ENCODE measurements at regions not wholly inside any gene's neighbourhood (a gene's known extent, or its start where the extent isn't known, plus 50 kb on each side); places are given as distances from the start of the nearest gene placed in this dataset.

GRCh38 chr15:47862402-47862801 lies 145.1 kb downstream of the SEMA6D start:
- intact Hi-C loops (cut with micrococcal nuclease), result no loop called here
- Mint-ChIP-seq H3K9me3 (peaks cover 1 to 13% (median 4%) of the 10 kb centered on the region in 7 donors), H3K27ac (no peak overlapping the region), H3K4me1 (no peaks in the 10 kb centered on the region), H3K36me3 (no peaks in the 10 kb centered on the region), H3K4me3 (no peak overlapping the region), H3K27me3 (ENCODE audit: low read depth in 3 of 3) (peaks cover 2 to 6% (median 5%) of the 10 kb centered on the region in 3 donors)
- Histone ChIP-seq H3K36me3 (replicated peaks in 1 of 2; ENCODE audit: control insufficient read depth in 1 of 2, insufficient read depth in 2 of 2, low read length in 2 of 2) (no peaks in the 10 kb centered on the region), H3K4me2 (replicated peaks; ENCODE audit: extremely low read depth, low read length, poor library complexity, severe bottlenecking) (no peak overlapping the region), H4K20me1 (ENCODE audit: insufficient read depth, low read length) (no peaks in the 10 kb centered on the region), H3K27ac (ENCODE audit: low read depth in 1 of 2, low read length in 2 of 2) (no peak overlapping the region), H3K9me3 (replicated peaks in 1 of 2; ENCODE audit: control insufficient read depth in 1 of 2, insufficient read depth in 1 of 2, low read length in 2 of 2) (peaks cover 0 to 5% of the 10 kb centered on the region in 2 donors), H3K4me3 (replicated peaks in 1 of 3; ENCODE audit: low read depth in 2 of 3, low read length in 3 of 3) (no peak overlapping the region), H2AFZ (ENCODE audit: insufficient read depth, low read depth, low read length, poor library complexity, severe bottlenecking) (no peak overlapping the region), H3K27me3 (ENCODE audit: control insufficient read depth in 2 of 2, insufficient read depth in 2 of 2, low read length in 2 of 2) (no peaks in the 10 kb centered on the region), H3K79me2 (ENCODE audit: insufficient read depth, low read length) (no peaks in the 10 kb centered on the region), H3K4me1 (ENCODE audit: control insufficient read depth in 1 of 2, insufficient read depth in 2 of 2, low read length in 2 of 2) (no peaks in the 10 kb centered on the region), H3K9ac (ENCODE audit: insufficient read depth, low read length, poor library complexity, severe bottlenecking) (no peak overlapping the region)
- TF ChIP-seq CTCF (IDR thresholded peaks at IDR 0.05), result no peak
- 83% methylated on average over 2 of the region's 3 CpGs for WGBS (ENCODE audit: insufficient coverage)
- DNase-seq, result no peak

- Mint-ChIP-seq H3K4me3 (no peak overlapping the region), H3K27ac (no peak overlapping the region), H3K27me3 (ENCODE audit: low read depth in 3 of 3) (peaks cover 0 to 3% (median 1%) of the 10 kb centered on the region in 3 donors), H3K36me3 (no peaks in the 10 kb centered on the region), H3K9me3 (peaks cover 4 to 22% (median 4%) of the 10 kb centered on the region in 7 donors), H3K4me1 (no peaks in the 10 kb centered on the region)
- no CpG with 5 or more reads among the region's 1 CpG for WGBS (ENCODE audit: insufficient coverage)
- Histone ChIP-seq H2AFZ (ENCODE audit: insufficient read depth, low read depth, low read length, poor library complexity, severe bottlenecking) (no peak overlapping the region), H3K4me1 (ENCODE audit: control insufficient read depth in 1 of 2, insufficient read depth in 2 of 2, low read length in 2 of 2) (no peaks in the 10 kb centered on the region), H3K79me2 (ENCODE audit: insufficient read depth, low read length) (no peaks in the 10 kb centered on the region), H3K4me3 (replicated peaks in 1 of 3; ENCODE audit: low read depth in 2 of 3, low read length in 3 of 3) (no peak overlapping the region), H3K9me3 (replicated peaks in 1 of 2; ENCODE audit: control insufficient read depth in 1 of 2, insufficient read depth in 1 of 2, low read length in 2 of 2) (peaks cover 0 to 5% of the 10 kb centered on the region in 2 donors), H3K27ac (ENCODE audit: low read depth in 1 of 2, low read length in 2 of 2) (no peak overlapping the region), H3K9ac (ENCODE audit: insufficient read depth, low read length, poor library complexity, severe bottlenecking) (no peak overlapping the region), H4K20me1 (ENCODE audit: insufficient read depth, low read length) (no peaks in the 10 kb centered on the region), H3K36me3 (replicated peaks in 1 of 2; ENCODE audit: control insufficient read depth in 1 of 2, insufficient read depth in 2 of 2, low read length in 2 of 2) (no peaks in the 10 kb centered on the region), H3K27me3 (ENCODE audit: control insufficient read depth in 2 of 2, insufficient read depth in 2 of 2, low read length in 2 of 2) (no peaks in the 10 kb centered on the region), H3K4me2 (replicated peaks; ENCODE audit: extremely low read depth, low read length, poor library complexity, severe bottlenecking) (no peak overlapping the region)
- DNase-seq, result no peak
- no peak for TF ChIP-seq CTCF (IDR thresholded peaks at IDR 0.05)
- intact Hi-C loops (cut with micrococcal nuclease), result no loop called here
These were observed 149.1 kb downstream of the SEMA6D start for GRCh38 chr15:47866446-47866845.

Measured in CD14-positive monocyte (primary cell).